ENCODE measurements at regions not wholly inside any gene's neighbourhood (a gene's known extent, or its start where the extent isn't known, plus 50 kb on each side); places are given as distances from the start of the nearest gene placed in this dataset.
"Not testable (repeated sequence)": the region's sequence is repeated elsewhere in the genome, so short reads cannot be mapped to it uniquely, and the experiment has no call there.

DNA sequence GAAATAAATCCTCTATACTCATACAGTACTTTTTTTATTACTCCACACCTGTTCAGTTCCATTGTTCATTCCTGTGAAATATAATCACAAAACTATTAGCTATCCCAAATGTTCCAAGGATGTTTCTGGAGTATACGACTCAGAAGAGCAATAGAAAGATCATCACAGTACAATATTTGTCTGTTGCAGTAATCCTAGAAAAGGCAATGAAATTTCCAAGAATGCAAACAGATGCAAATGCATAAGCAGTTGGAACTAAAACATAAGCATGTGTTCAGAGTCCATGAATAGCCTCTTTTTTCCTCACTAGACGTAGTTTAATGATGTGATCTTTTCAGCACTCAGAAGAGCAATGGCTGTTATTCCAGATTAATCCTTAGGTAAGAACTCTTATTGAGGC lies 55.2 kb downstream of the RTL3 start:
- no peak for DNase-seq

DNA sequence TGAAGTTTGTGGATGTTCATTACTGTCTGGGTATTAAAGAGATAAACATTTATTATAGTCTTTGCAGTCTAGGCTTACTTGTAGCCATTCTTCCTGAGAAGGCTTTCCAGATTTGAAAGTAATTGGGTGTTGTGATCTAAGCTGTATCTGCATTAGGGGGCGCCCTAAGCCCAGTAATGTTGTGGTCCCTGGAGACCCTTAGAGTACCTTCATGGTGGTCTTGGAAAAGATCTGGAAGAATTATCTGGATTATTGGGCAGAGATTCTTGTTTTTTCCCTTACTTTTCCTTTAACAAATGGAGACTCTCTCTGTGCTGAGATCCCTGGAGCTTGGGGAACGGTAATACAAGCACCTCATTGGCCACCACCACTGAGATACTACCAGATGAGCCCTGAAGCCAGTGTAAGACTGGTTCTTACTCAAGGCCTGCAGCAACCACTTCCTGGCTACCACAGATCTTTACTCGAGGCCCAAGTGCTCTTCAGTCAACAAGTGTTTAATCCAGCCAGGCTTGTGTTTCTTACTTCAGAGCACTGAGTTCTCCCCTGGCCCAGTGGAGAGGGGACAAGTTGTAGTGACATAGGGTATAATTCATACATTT lies 63.1 kb downstream of the RTL3 start:
- peak; percentile 11 for DNase-seq

DNA sequence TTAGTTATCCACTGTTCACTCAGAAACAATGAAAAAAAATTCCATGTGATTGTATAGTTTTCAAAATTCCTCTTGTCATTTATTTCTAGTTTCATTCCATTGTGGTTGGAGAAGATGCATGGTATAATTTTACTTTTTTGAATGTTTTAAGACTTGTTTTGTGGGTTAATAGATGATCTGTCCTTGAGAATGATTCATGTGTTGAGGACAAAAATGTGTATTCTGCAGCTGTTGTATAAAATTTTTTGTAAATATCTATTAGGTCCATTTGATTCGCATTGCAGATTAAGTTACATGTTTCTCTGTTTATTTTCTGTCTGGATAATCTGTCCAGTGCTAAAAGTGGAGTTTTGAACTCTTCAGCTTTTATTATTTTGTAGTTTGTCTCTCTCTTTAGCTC lies 65.4 kb downstream of the RTL3 start:
- DNase-seq = no peak

DNA sequence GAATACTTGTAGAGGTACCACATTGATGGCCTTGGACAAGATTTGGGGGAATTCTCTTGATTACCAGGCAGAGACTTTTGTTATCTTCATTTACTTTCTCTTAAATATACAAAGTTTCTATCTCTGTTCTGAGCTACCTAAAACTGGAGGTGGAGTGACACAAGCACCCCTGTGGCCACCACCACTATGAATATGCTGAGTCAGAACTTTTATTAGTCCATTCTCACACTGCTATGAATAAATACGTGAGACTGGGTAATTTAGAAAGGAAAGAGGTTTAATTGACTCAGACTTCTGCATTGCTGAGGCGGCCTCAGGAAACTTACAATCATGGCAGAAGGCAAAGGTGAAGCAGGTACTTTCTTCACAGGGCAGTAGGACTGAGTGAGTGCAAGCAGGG lies 67.1 kb downstream of the RTL3 start:
- no peak for DNase-seq

DNA sequence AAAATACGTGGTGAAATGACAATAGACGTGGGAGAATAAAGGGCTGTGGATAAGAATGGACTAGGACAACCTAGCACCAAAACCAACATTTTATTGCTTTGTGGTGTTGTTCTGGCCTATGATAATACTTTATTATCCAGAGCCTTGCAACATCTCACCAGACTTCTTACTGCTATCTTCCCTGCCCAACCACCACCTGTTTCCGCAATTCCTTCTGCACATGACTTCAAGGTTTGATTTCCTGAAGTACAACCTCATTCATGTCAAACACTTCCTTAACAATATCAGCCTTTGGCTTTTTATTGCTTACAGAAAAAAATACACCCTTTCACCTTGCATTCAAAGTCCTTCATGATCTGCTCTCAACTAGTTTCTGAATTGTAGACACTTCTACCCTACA lies 84.8 kb downstream of the RTL3 start:
- no peak for DNase-seq

DNA sequence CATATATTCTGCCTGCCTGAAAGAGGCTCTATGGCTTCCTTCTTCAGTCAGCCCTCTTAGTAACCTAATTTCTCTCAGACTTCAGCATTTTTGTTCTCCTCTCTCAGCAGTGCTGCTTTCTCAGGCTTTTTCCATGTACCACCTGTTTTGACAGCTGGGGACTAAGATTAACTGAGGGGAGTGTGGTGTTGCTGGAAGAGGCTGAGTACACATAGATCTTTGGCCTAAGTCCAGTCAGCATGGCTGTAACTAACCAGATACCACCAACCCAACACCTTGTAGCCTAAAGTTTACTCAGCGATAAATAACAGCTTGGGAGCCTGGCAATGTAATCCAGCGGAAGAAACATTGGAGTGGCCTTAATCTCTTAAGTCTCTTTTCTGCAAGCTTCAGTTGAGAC lies 85.5 kb downstream of the RTL3 start:
- DNase-seq = no peak

DNA sequence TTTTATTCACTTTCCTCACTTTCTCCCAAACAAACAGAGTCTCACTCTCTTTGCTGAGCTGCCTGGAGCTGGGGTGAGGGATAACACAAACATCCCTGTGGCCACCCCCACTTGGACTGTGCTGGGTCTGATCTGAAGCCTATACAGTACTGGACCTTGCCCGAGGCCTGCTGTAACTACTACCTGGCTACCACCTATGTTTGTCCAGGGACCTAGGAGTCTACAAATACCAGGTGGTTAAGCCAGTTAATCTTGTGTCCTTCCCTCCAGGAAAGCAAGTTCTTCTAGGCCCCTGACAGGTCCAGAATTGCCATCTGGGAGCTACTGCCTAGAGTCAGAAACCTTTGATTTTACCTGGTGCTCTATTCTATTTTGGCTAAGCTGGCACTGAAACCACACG lies 87.3 kb downstream of the RTL3 start:
- no peak for DNase-seq

DNA sequence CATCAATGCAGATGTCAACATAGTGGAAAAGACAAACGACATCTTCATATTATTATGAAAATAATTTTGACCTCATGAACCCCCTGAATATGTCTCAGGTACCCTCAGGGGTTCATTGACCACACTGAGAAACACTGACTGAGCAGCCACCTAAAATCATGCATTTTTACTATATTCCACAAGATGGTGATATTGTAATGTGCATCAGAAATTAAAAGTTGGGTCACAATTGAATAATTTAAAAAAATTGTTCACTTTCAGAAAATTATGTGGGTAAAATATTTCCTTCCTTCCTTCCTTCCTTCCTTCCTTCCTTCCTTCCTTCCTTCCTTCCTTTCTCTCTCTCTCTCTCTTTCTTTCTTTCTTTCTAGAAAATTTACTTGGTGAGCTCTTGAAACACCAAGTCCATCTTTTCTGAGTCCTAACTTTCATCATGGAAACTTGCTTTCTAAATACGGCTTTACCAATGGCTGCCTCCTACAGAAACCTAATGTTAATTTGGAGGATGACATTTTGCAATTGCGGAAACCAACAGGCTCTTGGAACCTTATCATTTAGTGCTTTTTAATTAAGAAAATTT lies 103.6 kb downstream of the RTL3 start:
- DNase-seq = peak; percentile 0

DNA sequence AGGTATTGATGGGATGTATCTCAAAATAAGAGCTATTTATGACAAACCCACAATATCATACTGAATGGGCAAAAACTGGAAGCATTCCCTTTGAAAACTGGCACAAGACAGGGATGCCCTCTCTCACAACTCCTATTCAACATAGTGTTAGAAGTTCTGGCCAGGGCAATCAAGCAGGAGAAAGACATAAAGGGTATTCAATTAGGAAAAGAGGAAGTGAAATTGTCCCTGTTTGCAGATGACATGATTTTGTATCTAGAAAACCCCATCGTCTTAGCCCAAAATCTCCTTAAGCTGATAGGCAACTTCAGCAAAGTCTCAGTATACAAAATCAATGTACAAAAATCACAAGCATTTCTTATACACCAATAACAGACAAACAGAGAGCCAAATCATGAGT lies 106.5 kb downstream of the RTL3 start:
- DNase-seq = not testable (repeated sequence)

DNA sequence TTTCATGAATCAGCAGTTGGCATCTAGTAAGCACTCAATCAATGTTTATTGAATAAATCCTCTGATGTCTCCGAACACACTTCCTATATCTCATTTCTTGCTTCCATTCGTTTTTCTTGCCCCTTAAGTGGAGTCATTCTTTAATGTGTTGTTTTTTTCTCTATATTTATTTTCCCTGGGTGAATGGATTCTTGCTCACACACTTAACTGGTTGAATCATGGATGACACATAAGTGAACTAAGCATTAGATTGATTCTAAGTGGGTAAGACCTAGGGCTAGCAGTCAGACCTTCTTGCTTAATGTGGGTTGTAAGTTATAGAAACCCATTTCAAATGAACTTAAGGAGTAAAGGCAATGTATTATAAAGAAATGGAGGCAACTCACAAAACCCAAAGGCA lies 111.1 kb downstream of the RTL3 start:
- DNase-seq = peak; percentile 68

DNA sequence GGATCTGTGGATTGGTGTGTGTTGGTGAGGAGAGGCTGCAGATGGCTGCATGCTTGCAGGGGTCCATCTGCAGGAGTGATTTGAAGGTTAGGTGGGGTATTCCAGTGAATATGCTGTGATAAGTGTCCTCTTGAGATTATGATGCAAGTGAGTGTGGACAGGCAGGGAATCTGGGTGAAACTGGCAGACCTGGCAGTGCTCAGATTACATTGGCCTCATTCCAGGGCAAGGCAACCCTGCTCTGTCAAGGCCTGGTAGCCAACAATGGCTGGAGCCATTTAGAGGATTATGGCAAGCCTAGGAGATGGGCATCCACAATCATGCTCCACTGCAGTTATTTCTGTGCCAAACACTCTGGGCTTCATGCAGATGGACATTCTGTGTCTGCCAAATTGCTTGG lies 113.9 kb downstream of the RTL3 start:
- DNase-seq = no peak

DNA sequence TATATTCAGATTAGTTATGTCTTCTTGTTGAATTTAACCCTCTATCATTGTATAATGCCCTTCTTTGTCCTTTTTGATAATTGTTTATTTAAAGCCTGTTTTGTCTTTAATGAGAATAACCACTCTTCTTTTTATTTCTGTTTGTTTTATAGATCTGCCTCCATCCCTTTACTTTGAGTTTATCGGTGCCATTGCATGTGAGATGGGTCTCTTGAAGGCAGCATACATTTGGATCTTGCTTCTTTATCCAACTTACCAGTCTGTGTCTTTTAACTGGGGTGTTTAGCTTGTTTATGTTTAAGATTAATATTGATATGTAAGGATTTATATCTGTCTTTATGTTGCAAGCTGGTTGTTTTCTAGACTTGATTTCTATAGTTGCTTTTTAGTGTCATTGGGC lies 115.8 kb downstream of the RTL3 start:
- DNase-seq = no peak

DNA sequence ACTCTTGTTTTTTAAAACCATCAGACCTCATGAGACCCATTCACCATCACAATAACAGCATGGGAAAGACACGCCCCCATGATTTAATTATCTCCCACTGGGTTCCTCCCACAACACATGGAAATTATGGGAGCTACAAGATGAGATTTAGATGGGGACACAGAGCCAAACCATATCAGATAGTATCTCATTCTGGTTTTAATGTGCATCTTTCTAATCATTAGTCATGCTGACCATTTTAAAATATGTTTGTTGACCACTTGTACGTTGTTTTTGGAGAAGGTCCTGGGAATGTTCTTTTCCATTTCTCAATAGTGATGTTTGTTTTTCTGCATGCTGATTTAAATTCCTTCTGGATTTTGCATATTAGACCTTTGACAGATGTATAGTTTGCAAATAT lies 119.0 kb downstream of the RTL3 start:
- no peak for DNase-seq

DNA sequence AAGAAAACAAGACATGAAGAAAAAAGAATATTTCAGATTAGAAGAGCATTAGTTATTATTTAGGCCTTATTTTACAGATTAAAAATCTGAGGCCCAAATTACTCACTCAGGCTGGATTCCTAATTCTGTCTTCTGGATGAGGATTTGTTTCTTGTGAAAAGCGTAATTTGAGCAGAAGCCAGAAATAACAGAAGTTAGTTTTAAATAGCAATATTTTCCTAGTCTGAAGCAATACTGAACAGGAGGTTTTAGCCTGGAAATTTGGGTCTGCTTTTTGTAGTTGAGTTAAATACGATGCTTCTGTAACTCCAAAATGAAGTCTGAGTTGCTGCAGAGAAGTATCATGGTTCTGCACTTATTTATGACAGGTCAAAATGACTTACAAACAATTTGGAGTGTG lies 124.9 kb downstream of the RTL3 start:
- no peak for DNase-seq

DNA sequence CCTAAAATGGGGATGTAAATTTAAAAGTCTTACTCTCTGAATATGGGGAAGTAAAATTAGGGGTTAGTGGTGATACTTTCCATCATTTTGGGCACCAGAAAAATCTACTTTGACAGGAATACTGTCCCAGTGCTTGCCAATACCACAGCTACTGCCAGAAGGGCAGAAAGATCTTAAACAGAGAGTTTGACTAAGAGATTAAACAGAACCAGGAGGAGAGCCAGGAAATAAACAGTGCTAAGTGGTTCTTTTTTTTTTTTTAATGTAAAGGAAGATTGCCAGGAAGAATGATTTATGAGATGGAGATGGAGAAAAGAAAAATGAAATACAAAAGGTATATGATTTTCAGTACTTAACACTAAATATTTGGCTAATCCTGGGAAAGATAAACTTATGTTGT lies 126.8 kb downstream of the RTL3 start:
- no peak for DNase-seq

DNA sequence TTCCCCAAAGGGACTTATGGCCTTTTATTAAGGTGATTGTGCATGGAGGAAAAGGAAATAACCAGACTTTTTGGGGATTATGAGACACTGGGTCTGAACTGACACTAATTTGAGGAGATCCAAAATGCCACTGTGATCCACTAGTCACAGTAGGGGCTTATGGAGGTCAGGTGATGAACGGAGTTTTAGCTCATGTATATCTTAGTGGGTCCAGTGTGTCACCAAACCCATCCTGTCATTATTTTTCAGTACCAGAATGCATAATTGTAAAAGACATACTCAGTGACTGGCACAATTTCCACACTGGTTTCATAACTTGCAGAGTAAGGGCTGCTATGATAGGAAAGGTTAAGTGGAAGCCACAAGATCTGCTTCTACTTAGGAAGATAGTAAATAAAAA lies 131.3 kb downstream of the RTL3 start:
- no peak for DNase-seq

DNA sequence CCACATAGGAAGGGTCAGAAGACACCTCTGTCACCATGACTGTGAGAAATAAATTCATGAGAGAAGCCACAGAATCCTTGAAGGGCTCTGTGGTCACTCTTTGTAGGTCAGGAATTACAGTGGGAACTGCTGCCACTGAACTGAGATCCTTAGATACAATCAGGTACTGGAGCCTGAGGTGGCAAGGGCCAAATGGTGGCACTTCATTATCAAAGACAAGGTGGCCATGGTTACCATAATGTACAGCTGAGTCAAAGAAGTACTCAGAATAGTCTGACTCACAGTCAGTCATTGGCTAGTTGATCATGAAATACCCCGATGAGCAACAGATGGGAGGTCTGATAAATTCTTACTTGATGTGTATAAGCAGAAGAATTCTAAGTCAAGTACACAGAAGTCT lies 131.9 kb downstream of the RTL3 start:
- peak; percentile 31 for DNase-seq

DNA sequence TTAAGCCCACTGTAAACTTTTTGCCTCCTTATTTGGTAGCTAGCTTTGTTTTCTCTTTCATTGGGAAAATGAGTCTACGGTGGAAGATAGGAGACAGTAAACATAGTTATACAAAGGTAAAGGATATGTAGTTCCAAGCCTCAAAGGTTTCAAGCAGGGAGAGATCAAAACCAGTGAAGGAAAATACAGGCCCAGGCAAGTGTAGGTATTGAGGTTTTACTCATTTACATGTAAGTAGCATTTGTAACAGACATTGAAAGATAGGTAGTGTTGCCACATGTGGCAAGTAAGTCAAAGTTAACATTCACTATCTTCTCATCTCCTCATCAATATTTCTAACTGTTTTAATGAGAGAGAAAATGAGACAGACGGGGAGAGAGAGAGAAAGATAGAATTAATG lies 136.5 kb downstream of the RTL3 start:
- no peak for DNase-seq

DNA sequence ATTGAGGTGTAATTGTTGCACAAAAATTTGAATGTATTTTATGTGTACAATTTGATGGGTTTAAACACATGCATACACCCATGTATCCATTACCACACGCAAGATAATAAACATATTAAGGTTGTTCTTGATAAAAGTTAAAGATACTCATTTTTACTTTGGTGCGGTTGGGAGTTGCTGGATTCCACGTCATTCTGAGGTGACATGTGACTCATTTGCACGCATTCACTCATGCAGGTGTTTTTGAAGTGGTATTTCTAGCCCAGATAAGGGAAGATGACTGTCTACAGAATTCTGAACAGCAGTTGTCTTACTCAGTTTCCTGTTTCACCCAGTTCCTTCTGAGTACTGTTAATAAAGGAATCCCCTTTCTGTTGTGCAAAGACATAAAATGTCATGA lies 142.0 kb downstream of the RTL3 start:
- no peak for DNase-seq

DNA sequence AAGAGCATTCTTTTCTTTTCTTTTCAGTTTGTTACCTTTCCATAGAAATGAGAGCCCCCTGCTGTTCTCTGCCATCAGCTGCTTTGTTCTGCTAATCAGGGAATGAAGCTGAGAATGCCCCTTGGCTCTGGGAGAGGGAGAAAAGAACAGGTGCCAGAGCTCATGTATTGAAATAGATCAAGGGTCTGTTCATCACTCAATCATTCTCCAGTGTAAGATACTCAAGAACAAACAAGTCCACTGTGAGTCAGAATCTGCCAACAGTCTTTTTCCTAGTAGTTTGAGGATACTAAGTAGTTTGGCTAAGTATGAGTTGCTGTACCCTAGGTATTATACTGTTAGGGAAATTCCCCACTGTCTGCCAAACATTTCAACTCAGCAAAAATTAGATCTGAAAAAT lies 144.3 kb downstream of the RTL3 start:
- DNase-seq = no peak

DNA sequence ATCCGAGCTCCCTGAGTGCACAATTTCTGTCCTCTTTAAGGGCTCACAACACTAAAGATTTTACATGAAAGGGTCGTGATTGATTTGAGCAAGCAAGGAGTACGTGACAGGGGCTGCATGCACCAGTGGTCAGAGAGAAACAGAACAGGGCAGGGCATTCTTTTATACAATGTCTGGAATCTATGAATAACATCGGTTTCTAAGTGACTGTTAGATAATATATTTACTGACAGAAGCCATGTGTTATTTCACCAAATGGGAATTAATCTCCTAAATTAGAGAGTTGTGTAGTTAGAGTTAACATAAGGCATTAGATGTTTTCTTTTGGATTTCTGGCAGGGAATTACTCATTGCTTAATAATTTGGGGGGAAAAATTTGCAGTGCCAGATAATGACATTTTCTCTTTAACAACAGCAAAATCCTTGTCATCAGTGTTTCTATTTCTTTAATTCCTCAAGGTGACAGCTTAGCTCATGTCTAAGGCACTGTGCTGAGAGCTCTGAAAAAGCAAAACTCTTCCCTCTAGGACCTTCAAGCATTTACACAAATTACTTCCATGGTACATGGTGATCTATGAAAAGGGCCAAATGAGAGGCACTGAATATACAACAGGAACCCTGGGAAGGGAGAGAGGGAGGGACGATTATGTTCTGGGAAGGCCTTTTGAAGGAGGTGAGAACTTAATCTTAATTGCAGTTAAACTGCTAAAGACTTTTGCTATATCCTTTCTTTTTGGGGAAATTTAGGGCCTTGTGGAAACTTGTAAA lies 145.0 kb downstream of the RTL3 start:
- DNase-seq = peak; percentile 27

DNA sequence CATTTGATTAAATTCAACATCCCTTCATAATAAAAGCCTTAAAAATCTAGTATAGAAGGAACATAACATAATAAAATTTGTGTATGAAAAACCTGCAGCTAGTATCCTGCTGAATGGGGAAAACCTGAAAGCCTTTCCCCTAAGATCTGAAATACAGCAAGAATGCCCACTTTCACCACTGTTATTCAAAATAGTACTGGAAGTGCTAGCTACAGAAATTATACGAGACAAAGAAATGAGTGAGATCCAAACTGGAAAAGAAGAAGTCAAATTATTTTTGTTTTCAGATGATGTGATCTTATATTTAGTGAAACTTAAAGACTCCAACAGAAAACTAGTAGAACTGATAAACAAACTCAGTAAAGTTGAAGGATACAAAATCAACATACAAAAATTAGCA lies 152.9 kb downstream of the RTL3 start:
- DNase-seq = no peak

DNA sequence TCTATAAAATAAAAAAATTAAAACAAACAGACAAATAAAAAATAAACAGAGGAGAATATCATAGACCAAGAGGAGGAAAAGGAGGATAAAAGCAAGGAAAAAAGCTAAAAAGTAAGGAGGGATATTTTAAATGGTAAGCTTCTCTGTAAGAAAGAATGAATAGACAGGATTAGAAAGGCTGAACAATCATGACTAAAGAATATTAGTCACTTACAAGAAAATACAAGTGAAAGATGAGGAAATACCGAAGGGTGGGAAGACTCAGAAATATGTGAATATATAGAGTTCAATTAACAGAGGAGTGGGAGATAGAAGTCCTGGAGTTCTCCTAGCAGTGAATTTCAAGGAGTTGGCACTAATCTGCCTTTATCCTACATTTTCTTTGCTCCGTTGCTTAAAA lies 162.6 kb downstream of the RTL3 start:
- DNase-seq = no peak

DNA sequence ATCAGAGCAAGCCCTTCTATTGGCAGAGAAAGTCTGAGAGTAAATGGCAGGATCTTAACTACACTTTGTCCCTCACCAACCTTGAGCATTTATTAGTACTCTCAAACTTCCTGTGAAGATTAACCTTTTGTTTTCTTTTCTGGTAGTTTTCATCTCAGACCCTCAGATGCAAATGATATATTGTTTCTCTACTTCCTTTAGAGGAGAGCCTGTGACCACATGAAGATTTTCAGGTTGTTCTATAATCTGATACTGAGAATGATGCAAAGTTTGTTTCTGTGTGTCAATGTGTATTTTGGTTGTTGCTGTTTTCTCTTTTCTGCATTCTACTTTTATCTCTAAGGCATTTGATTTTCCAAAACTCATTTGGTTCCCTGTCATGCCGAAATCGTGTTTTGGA lies 165.8 kb upstream of the CYSLTR1 start:
- DNase-seq = no peak

DNA sequence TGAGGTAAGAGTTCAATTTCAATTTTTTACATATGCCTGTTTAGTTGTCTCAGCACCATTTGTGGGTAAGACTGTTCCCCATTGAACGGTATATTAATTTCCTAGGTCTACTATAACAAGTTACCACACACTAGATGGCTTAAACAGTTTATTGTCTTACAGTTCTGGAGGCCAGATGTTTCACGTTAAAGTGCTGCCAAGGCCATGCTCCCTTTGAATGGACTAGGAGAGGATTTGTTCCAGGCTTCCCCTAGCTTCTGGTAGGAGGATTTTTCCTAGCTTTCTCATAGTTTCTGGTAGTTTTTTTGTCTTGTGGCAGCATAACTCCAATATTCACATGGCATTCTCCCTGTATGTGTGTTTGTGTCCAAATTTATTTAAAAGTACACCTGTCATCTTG lies 149.3 kb upstream of the CYSLTR1 start:
- no peak for DNase-seq
